GM12865 (cell line): ENCODE measurements at regions not wholly inside any gene's neighbourhood (a gene's known extent, or its start where the extent isn't known, plus 50 kb on each side); places are given as distances from the start of the nearest gene placed in this dataset.

ENCODE experiments used
- DNase-seq: peaks from one replicate; pipeline ENCODE4 v3.0.0; 2010; ENCODE audit warnings: low read depth
- H3K4me3 ChIP-seq: 2 replicates; pipeline ENCODE4 v1.5.1; 2011; ENCODE audit warnings: mild to moderate bottlenecking, low read depth, low read length, control low read depth
- TF ChIP-seq, protein P1 (sequence below): IDR thresholded peaks from 2 replicates; pipeline ENCODE4 v1.5.1; 2011; ENCODE audit warnings: low read length, control low read depth, low read depth, inconsistent platforms; ENCODE audit not compliant: insufficient read depth; ENCODE audit errors: missing control alignments

GRCh38 chr17:69834494-69834893 lies 240.5 kb upstream of the KCNJ16 start:
- no peak overlapping the region for H3K4me3 ChIP-seq

GRCh38 chr17:69851736-69852135 lies 223.3 kb upstream of the KCNJ16 start:
- TF ChIP-seq, protein P1, sequence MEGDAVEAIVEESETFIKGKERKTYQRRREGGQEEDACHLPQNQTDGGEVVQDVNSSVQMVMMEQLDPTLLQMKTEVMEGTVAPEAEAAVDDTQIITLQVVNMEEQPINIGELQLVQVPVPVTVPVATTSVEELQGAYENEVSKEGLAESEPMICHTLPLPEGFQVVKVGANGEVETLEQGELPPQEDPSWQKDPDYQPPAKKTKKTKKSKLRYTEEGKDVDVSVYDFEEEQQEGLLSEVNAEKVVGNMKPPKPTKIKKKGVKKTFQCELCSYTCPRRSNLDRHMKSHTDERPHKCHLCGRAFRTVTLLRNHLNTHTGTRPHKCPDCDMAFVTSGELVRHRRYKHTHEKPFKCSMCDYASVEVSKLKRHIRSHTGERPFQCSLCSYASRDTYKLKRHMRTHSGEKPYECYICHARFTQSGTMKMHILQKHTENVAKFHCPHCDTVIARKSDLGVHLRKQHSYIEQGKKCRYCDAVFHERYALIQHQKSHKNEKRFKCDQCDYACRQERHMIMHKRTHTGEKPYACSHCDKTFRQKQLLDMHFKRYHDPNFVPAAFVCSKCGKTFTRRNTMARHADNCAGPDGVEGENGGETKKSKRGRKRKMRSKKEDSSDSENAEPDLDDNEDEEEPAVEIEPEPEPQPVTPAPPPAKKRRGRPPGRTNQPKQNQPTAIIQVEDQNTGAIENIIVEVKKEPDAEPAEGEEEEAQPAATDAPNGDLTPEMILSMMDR = no peak
- DNase-seq = no peak
- no peak overlapping the region for H3K4me3 ChIP-seq

More at GRCh38 chr17:69834494-69834893, 240.5 kb upstream of the KCNJ16 start:
- no peak for DNase-seq
- TF ChIP-seq, protein P1 = no peak

DNA sequence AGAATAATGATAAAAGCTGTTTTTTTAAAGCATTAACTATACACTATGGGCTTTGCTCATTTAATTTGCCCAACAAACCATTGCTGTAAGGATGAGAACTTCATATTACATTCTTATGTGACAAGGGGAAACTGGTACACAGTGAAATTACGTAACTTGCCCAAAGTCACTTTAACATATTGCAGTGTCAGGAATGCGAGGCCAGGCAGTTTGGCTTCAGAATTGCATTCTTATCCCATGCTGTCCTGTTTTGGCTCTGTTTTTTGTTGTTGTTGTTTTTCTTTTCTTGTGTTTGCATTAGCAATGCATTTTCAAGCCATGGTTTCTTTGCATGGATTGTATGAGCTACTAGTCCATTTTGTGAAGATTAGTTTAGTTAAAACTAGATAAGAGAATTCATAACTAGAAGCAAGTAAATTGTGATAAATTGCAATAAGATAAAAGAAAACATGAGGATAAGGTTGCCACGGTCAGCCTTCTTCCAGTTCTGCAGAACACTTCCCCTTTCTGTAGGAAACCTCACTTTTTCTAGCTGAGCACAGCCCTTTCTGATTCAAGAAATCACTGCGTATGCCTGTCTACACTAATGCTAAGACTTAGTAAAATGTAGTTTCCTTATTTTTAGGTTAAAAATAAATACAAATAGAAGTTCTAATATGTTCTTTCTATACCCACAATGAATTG lies 221.3 kb upstream of the KCNJ16 start:
- no peak for DNase-seq
- no peak overlapping the region for H3K4me3 ChIP-seq
- TF ChIP-seq, protein P1 = no peak

DNA sequence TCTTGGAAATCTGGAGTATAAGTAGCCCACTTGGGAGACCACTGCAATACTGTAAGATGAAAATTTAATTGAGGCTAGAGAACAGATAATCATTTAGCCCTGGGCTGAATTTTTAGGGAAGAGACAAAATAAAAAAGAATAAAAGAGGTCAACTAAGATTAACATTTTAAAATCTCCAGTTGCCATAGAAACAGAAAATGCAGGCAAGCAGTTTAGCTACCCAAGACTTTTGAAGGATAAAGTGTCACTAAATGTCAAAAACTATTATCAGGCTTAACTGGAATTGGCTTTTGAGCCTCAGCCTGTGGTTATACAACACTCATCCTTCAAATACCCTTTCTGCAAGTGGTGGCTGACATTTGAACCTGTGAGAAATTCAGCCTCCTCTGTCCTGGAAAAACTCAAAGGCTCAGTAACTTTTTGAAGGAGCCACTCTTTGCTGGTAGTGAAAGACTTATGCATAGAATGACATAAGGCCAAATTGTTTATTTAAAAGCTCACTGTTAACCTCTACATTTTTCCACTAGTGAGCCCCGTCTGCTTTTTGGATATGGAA lies 220.7 kb upstream of the KCNJ16 start:
- TF ChIP-seq, protein P1 = no peak
- H3K4me3 ChIP-seq = no peak overlapping the region
- DNase-seq = no peak

- H3K4me3 ChIP-seq = no peak overlapping the region
- TF ChIP-seq, protein P1 = no peak
Measured at GRCh38 chr17:69856946-69857345, 218.1 kb upstream of the KCNJ16 start.

DNA sequence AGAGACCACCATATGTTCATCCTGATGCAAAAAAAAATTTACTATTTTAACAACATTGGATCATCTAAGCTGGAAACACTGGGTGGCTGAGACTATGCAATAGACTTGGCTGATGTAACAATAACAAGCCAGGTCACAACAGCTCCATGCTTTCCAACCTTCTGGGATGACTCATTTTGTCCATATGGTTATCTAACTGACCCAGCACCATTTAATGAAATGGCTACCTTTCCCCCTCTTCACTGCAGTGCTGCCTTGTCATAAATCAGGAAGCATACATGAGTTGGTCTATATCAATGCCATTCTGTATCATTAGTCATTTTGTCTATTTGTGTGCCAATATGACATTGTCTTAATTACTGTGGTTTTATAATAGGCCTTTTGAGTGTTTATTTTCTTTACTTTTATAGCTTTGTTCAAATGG lies 217.6 kb upstream of the KCNJ16 start:
- TF ChIP-seq, protein P1 = no peak
- DNase-seq = no peak
- no peak overlapping the region for H3K4me3 ChIP-seq

More at GRCh38 chr17:69856946-69857345, 218.1 kb upstream of the KCNJ16 start:
- no peak for DNase-seq
